Epithelial cell of esophagus (primary cell): ENCODE measurements at regions not wholly inside any gene's neighbourhood (a gene's known extent, or its start where the extent isn't known, plus 50 kb on each side); places are given as distances from the start of the nearest gene placed in this dataset.

Source experiments
- DNase-seq: peaks from one replicate; pipeline ENCODE4 v3.0.0; 2010; ENCODE audit warnings: low read depth
- H3K4me3 ChIP-seq: 2 replicates; pipeline ENCODE4 v1.5.1; 2011; ENCODE audit warnings: mild to moderate bottlenecking, low read length, control low read depth
- CTCF ChIP-seq: IDR thresholded peaks from 2 replicates; pipeline ENCODE4 v1.5.1; 2011; ENCODE audit warnings: low read depth, mild to moderate bottlenecking, low read length, control low read depth, inconsistent platforms; ENCODE audit not compliant: insufficient read depth; ENCODE audit errors: missing control alignments

GRCh38 chr5:174563899-174564298, 160.5 kb upstream of the MSX2 start:
- H3K4me3 ChIP-seq: no peak overlapping the region
- no peak for TF ChIP-seq CTCF
- no peak for DNase-seq

GRCh38 chr5:174567506-174568141, 156.8 kb upstream of the MSX2 start:
- TF ChIP-seq CTCF: no peak
- H3K4me3 ChIP-seq: no peak overlapping the region
- peak; percentile 84 for DNase-seq

- DNase-seq: no peak
- no peak overlapping the region for H3K4me3 ChIP-seq
- no peak for TF ChIP-seq CTCF
These were observed 153.7 kb upstream of the MSX2 start for GRCh38 chr5:174570662-174571061.

- no peak overlapping the region for H3K4me3 ChIP-seq
- DNase-seq: peak; percentile 78
- no peak for TF ChIP-seq CTCF
These were observed 152.6 kb upstream of the MSX2 start for GRCh38 chr5:174571662-174572397.

GRCh38 chr5:174572591-174572990, 151.8 kb upstream of the MSX2 start:
- no peak for DNase-seq
- TF ChIP-seq CTCF: no peak
- H3K4me3 ChIP-seq: no peak overlapping the region

GRCh38 chr5:174573221-174573994, 151.0 kb upstream of the MSX2 start:
- no peak for DNase-seq
- no peak for TF ChIP-seq CTCF
- H3K4me3 ChIP-seq: no peak overlapping the region
